ENCODE measurements at regions not wholly inside any gene's neighbourhood (a gene's known extent, or its start where the extent isn't known, plus 50 kb on each side); places are given as distances from the start of the nearest gene placed in this dataset.
"Not testable (repeated sequence)": the region's sequence is repeated elsewhere in the genome, so short reads cannot be mapped to it uniquely, and the experiment has no call there.

DNA sequence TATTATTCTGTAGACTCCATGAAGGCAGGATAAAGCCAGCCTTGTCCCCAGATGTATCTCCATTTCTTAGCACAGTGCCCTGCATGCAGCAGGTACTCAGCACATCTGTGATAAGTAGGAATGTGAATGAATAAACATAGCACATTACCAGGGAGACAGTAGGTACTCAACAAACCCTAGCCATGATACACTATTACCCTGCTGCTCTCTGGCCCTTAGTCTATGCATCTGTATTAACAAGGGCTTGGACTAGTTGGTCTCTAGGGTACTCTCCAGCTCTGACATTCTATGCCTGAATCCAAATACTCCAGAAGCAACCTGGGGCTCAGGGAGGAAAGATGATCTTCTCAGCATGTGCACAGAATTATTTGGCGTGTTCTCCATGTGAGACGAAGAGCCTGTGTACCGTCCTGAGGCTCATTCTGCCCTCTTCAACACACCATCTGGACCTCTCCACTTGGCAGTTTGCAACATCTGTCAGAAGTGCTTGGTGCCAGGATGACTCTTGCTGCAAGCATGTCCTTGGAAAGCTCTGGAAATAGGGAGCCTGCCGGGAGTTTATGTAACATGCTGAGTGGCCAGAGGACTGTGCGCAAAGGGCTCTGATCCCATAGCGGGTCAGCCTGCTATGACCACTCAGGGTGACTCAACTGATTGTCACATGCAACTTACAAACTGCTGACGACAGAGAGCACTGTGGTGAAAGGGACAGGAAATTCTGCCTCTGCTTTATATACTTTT is 228.2 kb upstream of the USP24 start:
- DNase-seq (ENCODE audit: insufficient read length) (no peak), FAIRE-seq (no peak)
- TF ChIP-seq TAF1 (IDR thresholded peaks at IDR 0.05; ENCODE audit: borderline replicate concordance, low read depth, low read length) (no peak), POLR2AphosphoS5 (IDR thresholded peaks at IDR 0.05; ENCODE audit: low read depth, low read length) (no peak), POLR2A (IDR thresholded peaks at IDR 0.05; ENCODE audit: low read depth, low read length) (no peak)

DNA sequence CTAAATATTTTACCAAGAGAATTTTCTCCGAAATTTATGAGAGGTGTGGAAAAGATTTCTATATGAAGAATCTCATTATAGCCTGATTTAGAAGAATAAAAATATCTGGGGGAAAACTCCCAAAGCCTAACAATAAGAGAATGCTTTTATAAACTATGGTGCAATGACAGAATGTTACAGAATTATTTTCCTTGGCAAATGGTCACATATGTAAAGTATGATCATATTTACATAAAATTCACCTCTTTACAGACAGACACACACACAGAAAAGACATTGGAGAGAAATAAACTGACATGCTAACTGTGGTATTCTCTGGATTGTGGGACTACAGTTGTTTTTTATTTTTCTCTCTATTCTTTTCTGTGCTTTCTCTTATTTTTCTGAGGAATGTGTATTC is 226.3 kb upstream of the USP24 start:
- TF ChIP-seq POLR2AphosphoS5 (IDR thresholded peaks at IDR 0.05; ENCODE audit: low read depth, low read length), result no peak
- no peak for TF ChIP-seq POLR2A (IDR thresholded peaks at IDR 0.05; ENCODE audit: low read depth, low read length)
- no peak for TF ChIP-seq TAF1 (IDR thresholded peaks at IDR 0.05; ENCODE audit: borderline replicate concordance, low read depth, low read length)
- FAIRE-seq (no peak), DNase-seq (ENCODE audit: insufficient read length) (no peak)

DNA sequence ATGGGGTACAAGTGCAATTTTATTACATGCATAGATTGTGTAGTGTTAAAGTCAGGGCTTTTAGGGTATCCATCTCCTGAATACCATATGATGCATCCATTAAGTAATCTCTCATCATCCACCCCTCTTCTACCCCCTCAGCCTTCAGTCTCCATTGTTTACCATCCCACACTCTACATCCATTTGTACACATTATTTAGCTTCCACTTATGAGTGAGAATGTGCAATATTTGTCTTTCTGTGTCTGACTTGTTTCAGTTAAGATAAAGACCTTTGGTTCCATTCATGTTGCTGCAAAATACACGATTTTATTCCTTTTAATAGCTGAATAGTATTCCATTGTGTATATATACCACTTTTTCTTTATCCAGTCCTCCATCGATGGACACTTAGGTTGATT is 222.5 kb upstream of the USP24 start:
- TF ChIP-seq TAF1 (IDR thresholded peaks at IDR 0.05; ENCODE audit: borderline replicate concordance, low read depth, low read length), result no peak
- TF ChIP-seq POLR2A (IDR thresholded peaks at IDR 0.05; ENCODE audit: low read depth, low read length), result no peak
- no peak for TF ChIP-seq POLR2AphosphoS5 (IDR thresholded peaks at IDR 0.05; ENCODE audit: low read depth, low read length)
- no peak for FAIRE-seq
- DNase-seq (ENCODE audit: insufficient read length), result no peak

DNA sequence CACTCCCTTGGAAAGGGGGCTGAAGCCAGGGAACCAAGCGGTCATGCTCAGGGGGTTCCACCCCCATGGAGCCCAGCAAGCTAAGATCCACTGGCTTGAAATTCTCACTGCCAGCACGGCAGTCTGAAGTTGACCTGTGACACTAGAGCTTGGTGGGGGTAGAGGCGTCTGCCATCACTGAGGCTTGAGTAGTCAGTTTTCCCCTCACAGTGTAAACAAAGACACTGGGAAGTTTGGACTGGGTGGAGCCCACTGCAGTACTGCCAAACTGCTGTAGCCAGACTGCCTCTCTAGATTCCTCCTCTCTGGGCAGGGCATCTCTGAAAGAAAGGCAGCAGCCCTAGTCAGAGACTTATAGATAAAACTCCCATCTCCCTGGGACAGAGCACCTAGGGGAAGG is 215.6 kb upstream of the USP24 start:
- not testable (repeated sequence) for DNase-seq (ENCODE audit: insufficient read length); FAIRE-seq

DNA sequence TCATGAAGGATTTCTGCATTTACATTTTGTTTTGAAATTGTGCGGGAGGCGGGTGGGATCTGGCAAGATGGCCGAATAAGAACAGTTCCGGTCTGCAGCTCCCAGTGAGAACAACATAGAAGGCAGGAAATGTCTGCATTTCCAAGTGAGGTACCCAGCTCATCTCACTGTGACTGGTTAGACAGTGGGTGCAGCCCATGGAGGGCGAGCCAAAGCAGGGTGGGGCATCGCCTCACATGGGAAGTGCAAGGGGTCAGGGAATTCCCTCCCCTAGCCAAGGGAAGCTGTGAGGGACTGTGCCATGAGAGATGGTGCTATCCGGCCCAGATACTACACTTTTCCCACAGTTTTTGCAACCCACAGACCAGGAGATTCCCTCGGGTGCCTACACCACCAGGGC is 215.0 kb upstream of the USP24 start:
- FAIRE-seq; DNase-seq (ENCODE audit: insufficient read length): not testable (repeated sequence)

DNA sequence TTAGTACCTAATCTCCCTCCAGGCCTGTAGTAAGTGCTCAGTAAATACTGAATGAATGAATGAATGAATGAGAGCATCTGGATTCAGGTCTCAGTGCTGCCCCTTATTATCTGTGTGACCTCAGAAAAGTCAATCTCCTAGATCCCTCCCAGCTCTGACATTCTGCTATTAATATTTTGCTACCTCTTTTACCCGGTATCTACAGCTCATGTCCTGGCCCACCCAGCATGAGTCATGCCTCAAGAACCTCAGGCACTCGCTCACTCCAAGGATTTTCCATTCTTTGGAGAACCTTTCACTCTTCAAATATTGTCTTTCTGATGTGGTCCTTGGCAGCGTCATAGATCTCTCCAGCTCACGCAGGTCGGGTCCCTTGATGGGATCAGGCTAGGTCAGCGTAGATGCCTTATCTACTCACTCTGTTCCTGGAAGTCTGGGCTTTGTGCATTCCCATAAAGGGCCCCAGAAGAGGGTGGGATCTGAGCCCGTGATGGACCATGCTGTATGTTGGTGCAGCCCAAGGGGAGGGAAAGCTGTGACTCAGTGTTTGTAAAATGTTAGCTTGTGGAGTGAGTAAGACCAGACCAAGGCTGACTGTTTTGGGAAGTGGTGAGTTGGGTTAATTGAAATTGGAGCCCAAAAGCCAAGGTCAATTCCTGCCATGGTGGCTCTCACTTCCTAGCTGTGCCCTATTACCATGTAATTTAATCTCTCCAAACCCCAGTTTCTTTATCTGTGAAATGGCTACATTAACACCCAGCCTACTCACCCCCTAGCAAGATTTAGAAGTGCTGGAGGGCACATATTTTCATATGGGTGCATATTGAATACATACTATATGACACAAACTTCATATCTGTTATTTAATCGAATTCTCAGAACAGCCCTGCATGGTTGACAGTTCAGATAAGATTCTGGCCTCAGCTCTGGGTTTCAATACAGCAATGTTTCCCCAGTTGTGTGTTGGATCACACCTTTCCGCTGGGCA is 214.1 kb upstream of the USP24 start:
- no peak for FAIRE-seq
- TF ChIP-seq POLR2AphosphoS5 (IDR thresholded peaks at IDR 0.05; ENCODE audit: low read depth, low read length), result no peak
- TF ChIP-seq TAF1 (IDR thresholded peaks at IDR 0.05; ENCODE audit: borderline replicate concordance, low read depth, low read length), result no peak
- no peak for TF ChIP-seq POLR2A (IDR thresholded peaks at IDR 0.05; ENCODE audit: low read depth, low read length)
- no peak for DNase-seq (ENCODE audit: insufficient read length)

DNA sequence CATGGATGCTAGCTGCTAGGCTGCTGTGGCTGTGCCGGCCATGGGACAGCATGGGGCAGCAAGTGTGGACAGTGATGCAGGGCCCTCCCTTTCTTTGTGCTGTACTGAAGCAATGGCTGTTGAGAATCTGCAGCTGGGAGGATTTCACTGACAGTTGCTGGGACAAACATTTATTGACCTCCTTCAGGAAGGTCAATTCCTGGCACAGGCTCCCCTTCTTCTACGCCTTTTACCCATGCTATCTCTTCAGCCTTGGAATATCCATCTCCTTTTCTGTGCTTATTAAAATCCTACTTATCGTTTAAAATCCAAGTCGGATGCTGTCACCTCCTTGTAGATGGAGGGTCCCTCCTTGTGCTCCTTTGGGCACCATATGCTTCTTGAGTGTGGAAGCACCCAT is 213.1 kb upstream of the USP24 start:
- DNase-seq (ENCODE audit: insufficient read length), result no peak
- TF ChIP-seq POLR2AphosphoS5 (IDR thresholded peaks at IDR 0.05; ENCODE audit: low read depth, low read length) (no peak), POLR2A (IDR thresholded peaks at IDR 0.05; ENCODE audit: low read depth, low read length) (no peak), TAF1 (IDR thresholded peaks at IDR 0.05; ENCODE audit: borderline replicate concordance, low read depth, low read length) (no peak)
- no peak for FAIRE-seq

DNA sequence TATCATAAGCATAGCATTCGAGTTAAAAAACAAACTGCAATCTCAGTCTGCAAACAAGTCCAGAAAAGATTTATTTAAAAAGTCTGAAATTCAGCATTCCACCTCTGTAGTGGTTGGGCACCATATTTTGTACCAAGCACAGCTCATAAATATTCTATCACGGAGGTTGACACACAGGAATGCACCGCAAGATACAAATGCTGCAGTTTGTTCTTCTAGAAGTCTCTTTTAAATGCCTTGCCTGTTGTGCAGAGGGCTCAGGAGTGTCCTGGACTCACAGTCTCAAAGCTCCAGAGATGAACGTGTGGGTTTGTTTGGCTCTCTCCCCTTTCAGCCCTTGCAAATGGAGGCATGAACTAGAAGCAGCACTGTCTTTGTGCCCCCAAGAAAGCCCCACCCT is 212.4 kb upstream of the USP24 start:
- TF ChIP-seq POLR2A (IDR thresholded peaks at IDR 0.05; ENCODE audit: low read depth, low read length) (no peak), POLR2AphosphoS5 (IDR thresholded peaks at IDR 0.05; ENCODE audit: low read depth, low read length) (no peak), TAF1 (IDR thresholded peaks at IDR 0.05; ENCODE audit: borderline replicate concordance, low read depth, low read length) (no peak)
- no peak for DNase-seq (ENCODE audit: insufficient read length)
- FAIRE-seq, result no peak

DNA sequence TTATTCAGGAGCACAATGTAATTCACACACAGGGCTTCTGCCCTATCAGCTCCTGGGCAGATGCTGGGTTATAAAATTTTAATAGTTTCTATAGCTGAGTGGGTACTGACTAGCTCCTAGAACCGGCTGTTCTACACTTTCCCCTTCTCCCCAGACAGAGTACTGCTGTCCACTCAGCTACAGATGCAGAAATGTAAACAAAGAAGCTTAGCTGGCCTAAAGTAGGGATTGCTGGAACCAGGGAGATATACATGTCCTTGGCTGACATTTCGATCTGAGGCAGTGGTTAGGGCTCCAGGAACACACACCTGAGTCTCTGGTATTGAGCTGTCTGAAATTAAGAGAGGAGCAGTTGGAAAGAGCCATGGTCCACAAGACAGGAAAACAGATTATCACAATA is 211.5 kb upstream of the USP24 start:
- no peak for DNase-seq (ENCODE audit: insufficient read length)
- FAIRE-seq, result no peak
- no peak for TF ChIP-seq POLR2AphosphoS5 (IDR thresholded peaks at IDR 0.05; ENCODE audit: low read depth, low read length)

DNA sequence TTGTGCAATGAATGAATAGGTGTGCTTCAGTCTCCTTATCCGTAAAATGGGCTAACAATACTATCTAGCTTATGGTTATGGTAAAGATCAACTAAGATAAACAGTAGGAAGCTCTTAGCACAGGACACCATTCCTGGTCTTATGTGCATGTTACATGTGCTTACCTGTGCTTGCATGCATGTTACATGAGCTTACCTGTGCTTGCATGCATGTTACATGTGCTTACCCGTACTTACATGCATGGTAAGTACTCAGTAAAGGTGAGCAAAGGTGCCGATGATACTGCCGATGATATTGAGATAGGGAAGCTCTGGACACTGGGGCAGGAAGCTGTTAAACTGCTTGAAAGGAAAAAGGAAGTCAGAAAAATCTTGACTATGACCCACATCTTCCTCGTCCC is 211.0 kb upstream of the USP24 start:
- no peak for DNase-seq (ENCODE audit: insufficient read length)
- TF ChIP-seq POLR2AphosphoS5 (IDR thresholded peaks at IDR 0.05; ENCODE audit: low read depth, low read length), result no peak
- no peak for TF ChIP-seq TAF1 (IDR thresholded peaks at IDR 0.05; ENCODE audit: borderline replicate concordance, low read depth, low read length)
- TF ChIP-seq POLR2A (IDR thresholded peaks at IDR 0.05; ENCODE audit: low read depth, low read length), result no peak
- FAIRE-seq, result no peak

DNA sequence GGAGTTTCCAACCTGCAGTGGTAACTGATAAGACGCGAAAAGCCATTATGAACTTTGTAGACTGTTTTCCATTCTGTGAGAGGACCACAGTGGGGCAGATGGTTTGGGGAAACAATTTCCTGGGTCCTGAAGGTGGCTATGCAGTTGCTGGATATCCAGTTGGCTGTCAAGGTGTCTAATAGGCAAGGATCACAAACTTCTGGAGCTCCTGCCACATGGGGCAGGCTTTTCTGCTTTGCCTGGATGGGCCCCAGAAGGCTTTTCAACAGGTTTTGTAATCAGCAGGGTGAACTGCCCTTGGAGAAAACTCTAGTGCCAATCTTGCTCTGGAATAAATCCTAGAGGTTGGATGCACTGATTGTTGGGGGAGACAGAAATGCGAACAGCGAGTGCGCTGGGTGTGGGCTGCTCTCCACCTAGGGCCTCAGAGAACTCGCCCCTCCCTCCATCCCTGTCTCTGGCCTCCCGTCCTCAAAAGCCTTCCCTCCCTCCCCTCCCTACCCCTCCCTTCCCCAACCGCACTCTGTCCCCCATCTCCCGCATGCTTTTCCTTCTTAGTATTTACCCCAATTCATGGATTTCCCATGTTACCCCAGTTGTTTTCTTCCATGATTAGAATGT is 210.3 kb upstream of the USP24 start:
- FAIRE-seq, result no peak
- TF ChIP-seq TAF1 (IDR thresholded peaks at IDR 0.05; ENCODE audit: borderline replicate concordance, low read depth, low read length) (no peak), POLR2A (IDR thresholded peaks at IDR 0.05; ENCODE audit: low read depth, low read length) (no peak), POLR2AphosphoS5 (IDR thresholded peaks at IDR 0.05; ENCODE audit: low read depth, low read length) (no peak)
- DNase-seq (ENCODE audit: insufficient read length), result no peak

DNA sequence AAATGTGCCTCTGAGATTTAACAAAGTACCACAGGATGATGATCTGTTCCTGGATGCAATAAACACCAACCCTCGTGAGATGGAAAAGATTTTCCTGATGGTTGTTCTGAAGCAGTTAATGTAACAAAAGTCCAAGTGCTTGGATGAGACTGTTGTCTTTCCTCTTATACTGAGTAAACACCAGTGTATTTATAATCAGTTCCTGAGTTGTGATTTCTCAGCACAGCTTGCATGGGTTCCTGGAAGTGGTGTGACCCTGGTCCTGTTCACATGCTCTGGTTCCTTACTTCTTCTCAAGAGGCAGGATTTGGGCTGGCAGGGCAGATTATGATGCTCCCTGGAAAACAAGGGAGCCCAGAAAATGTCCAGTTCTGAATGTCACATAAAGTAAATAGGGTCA is 208.2 kb upstream of the USP24 start:
- TF ChIP-seq POLR2A (IDR thresholded peaks at IDR 0.05; ENCODE audit: low read depth, low read length) (no peak), POLR2AphosphoS5 (IDR thresholded peaks at IDR 0.05; ENCODE audit: low read depth, low read length) (no peak), TAF1 (IDR thresholded peaks at IDR 0.05; ENCODE audit: borderline replicate concordance, low read depth, low read length) (no peak)

More for the DNA sequence above, 208.2 kb upstream of the USP24 start:
- FAIRE-seq (no peak), DNase-seq (ENCODE audit: insufficient read length) (no peak)
